HG03196 (cell line): ENCODE measurements at regions not wholly inside any gene's neighbourhood (a gene's known extent, or its start where the extent isn't known, plus 50 kb on each side); places are given as distances from the start of the nearest gene placed in this dataset.
"Not testable (repeated sequence)": the region's sequence is repeated elsewhere in the genome, so short reads cannot be mapped to it uniquely, and the experiment has no call there.

ENCODE experiments used
- ATAC-seq: cut with Tn5 transposase; IDR thresholded peaks from one replicate; pipeline ENCODE4 v1.9.1; 2021; ENCODE audit not compliant: unreplicated experiment

- ATAC-seq, result no peak
Observed at GRCh38 chrX:113389846-113390245, 549.2 kb upstream of the AMOT start.

GRCh38 chrX:113384628-113385027, 544.0 kb upstream of the AMOT start:
- no peak for ATAC-seq

- ATAC-seq, result not testable (repeated sequence)
Observed at GRCh38 chrX:113373421-113373820, 532.8 kb upstream of the AMOT start.

GRCh38 chrX:113370006-113370405, 529.4 kb upstream of the AMOT start:
- ATAC-seq, result no peak

- no peak for ATAC-seq
Observed at GRCh38 chrX:113369056-113369455, 528.4 kb upstream of the AMOT start.

- ATAC-seq, result no peak
Observed at GRCh38 chrX:113353134-113353533, 512.5 kb upstream of the AMOT start.

- ATAC-seq, result no peak
Observed at GRCh38 chrX:113330416-113330815, 489.8 kb upstream of the AMOT start.

GRCh38 chrX:113315927-113316326, 475.3 kb upstream of the AMOT start:
- no peak for ATAC-seq

GRCh38 chrX:113305496-113305895, 464.9 kb upstream of the AMOT start:
- no peak for ATAC-seq

- ATAC-seq, result no peak
Observed at GRCh38 chrX:113300580-113300979, 459.9 kb upstream of the AMOT start.

- no peak for ATAC-seq
Observed at GRCh38 chrX:113297437-113297836, 456.8 kb upstream of the AMOT start.

- ATAC-seq, result no peak
Observed at GRCh38 chrX:113289503-113289902, 448.9 kb upstream of the AMOT start.

- no peak for ATAC-seq
Observed at GRCh38 chrX:113287761-113288160, 447.1 kb upstream of the AMOT start.

GRCh38 chrX:113275804-113276203, 435.2 kb upstream of the AMOT start:
- ATAC-seq, result no peak

- ATAC-seq, result no peak
Observed at GRCh38 chrX:113274791-113275190, 434.2 kb upstream of the AMOT start.

GRCh38 chrX:113274345-113274744, 433.7 kb upstream of the AMOT start:
- ATAC-seq, result no peak

- ATAC-seq, result no peak
Observed at GRCh38 chrX:113269203-113269602, 428.6 kb upstream of the AMOT start.

GRCh38 chrX:113260474-113260873, 419.8 kb upstream of the AMOT start:
- no peak for ATAC-seq

- no peak for ATAC-seq
Observed at GRCh38 chrX:113222305-113222704, 381.7 kb upstream of the AMOT start.

- no peak for ATAC-seq
Observed at GRCh38 chrX:113212052-113212451, 371.4 kb upstream of the AMOT start.

- ATAC-seq, result no peak
Observed at GRCh38 chrX:113202601-113203000, 362.0 kb upstream of the AMOT start.

GRCh38 chrX:113195949-113196348, 355.3 kb upstream of the AMOT start:
- ATAC-seq, result no peak

- no peak for ATAC-seq
Observed at GRCh38 chrX:113192418-113192817, 351.8 kb upstream of the AMOT start.

GRCh38 chrX:113157496-113157895, 316.9 kb upstream of the AMOT start:
- no peak for ATAC-seq
